AG09319 (cell line): ENCODE measurements at regions not wholly inside any gene's neighbourhood (a gene's known extent, or its start where the extent isn't known, plus 50 kb on each side); places are given as distances from the start of the nearest gene placed in this dataset.

Source experiments
- DNase-seq: peaks from one replicate; pipeline ENCODE4 v3.0.0-alpha.2; 2010; ENCODE audit warnings: low read depth; ENCODE audit errors: extremely low read depth
- TF ChIP-seq, protein P1 (sequence below): IDR thresholded peaks from 2 replicates; pipeline ENCODE4 v1.5.1; 2011; ENCODE audit warnings: low read depth, mild to moderate bottlenecking, inconsistent platforms, low read length, moderate library complexity

DNA sequence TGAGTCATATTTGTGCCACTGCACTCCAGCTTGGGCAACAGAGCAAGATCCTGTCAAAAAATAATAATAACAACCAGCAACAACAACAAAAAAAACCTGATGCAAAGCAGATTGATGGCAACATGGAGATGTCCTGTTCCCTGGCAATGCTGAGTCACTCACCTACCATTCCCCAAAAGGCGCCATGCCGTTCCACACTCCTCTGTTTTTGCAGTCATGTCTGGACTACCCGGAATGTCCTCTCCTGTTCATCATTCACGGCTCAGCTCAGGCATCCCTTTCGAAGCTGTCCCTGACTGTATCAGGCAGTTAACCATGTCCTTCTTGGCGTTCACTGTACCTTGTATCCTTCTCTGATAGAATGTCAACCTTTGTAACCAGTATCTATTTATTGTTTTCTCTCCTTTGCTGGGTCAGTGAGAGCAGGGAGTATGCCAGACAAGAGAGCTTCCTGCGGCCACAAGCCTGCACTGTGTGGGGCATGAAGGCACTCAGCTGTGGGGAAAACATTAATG lies 147.7 kb downstream of the ABCC12 start:
- TF ChIP-seq, protein P1, sequence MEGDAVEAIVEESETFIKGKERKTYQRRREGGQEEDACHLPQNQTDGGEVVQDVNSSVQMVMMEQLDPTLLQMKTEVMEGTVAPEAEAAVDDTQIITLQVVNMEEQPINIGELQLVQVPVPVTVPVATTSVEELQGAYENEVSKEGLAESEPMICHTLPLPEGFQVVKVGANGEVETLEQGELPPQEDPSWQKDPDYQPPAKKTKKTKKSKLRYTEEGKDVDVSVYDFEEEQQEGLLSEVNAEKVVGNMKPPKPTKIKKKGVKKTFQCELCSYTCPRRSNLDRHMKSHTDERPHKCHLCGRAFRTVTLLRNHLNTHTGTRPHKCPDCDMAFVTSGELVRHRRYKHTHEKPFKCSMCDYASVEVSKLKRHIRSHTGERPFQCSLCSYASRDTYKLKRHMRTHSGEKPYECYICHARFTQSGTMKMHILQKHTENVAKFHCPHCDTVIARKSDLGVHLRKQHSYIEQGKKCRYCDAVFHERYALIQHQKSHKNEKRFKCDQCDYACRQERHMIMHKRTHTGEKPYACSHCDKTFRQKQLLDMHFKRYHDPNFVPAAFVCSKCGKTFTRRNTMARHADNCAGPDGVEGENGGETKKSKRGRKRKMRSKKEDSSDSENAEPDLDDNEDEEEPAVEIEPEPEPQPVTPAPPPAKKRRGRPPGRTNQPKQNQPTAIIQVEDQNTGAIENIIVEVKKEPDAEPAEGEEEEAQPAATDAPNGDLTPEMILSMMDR = no peak
- no peak for DNase-seq

DNA sequence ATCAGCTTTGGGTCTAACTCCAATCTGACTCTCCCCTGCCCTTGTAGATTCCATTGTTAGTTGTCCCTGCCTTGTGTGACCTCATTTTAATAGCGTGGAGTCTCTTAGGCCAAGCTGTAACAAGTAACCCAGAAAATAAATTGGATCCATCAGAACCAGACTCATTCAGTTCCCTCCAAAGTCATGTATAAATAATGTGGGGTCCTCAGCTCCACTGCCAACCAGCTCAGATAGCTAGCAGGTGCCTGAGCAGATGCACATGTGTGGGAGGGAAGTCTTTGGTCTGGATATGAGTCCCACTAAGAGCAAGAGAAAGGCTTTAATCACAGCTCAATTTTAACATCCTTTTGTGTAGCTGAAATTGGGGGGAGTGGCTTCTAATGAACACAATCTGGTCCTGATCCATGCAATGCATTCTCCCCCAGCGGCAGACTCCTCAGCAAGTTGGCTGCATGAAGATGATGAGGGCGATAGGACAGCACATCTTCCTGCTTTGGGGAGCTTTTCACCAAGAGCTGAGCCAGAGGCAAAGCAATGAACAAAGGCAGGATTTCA lies 151.6 kb downstream of the ABCC12 start:
- DNase-seq = no peak
- TF ChIP-seq, protein P1 = no peak

DNA sequence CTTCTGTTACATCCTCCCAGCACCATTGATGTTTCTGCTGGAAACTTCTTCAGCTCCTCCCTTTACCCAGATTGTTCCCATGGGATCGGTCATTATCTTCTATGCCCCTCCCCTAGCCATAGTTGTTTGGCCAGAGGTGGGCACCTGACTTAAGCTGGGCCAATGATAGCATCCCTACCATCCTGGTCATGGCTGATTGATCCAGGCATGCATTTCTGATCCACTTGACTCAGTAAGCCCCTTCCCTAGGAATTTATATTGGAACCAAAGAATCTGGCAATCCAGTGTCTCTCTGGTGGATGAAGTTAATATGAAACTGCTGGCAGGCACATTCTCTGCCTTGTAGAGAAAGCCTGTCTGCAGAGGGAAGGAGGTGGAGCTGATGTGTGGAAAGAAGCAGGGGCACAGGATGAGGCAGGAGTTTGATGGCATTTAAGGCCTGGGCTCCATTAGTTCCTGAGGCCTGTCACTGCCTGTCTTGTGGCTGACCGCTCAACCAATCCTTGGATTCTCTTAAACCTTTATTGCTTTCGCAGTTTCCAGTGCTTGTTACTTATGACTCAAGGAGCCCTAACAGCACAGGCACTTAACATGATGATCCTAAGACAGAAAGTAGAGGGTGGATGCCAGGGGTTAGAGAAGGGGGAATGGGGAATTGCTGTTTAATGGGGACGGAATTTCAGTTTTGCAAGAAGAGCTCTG lies 152.4 kb downstream of the ABCC12 start:
- TF ChIP-seq, protein P1 = no peak
- DNase-seq = no peak

DNA sequence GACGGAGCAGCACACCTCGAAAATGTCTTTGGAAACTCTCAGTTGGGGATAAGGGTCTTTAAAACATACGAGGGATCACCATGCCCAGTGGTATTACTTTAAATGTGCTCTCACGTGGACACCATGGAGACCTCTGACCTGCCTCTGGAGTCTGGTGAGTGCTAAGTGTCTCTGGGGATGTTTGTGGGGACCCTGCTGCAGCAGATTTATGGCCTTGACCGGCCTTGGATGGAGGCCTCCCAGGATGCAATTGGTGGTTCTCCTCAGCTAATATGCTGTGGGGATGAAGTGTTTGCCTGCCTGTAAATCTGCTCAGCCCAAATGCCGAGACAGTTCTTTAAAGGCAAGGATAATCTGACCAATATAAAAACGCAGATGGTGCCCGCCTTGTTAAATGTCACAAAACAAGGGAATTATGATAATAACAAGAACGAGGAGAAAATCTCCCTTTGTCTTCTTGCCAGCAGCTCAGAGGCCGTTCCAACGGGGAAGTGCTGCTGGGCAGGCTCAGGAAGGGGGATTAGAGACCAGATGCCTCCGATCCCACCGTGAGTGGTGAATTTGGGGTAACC lies 154.4 kb downstream of the ABCC12 start:
- no peak for DNase-seq
- TF ChIP-seq, protein P1 = no peak

DNA sequence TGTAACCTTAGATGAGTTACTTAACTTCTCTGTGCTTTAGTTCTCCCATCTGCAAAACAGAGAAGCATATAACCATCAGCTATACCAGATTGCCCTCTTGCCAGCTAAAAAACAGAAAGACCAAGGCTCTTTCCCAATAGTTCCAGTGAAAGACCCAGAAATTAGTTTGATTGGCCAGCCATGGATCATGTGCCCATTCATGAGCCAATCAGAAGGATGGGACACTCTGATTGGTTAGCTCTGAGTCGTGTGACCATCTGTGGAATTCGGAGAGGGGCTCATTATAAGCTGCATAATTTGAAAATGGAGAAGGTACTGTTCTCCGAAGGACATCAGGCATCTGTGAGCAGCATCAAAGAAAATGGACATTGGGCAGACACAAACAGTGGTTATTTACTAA lies 155.2 kb downstream of the ABCC12 start:
- DNase-seq = no peak
- TF ChIP-seq, protein P1 = no peak

DNA sequence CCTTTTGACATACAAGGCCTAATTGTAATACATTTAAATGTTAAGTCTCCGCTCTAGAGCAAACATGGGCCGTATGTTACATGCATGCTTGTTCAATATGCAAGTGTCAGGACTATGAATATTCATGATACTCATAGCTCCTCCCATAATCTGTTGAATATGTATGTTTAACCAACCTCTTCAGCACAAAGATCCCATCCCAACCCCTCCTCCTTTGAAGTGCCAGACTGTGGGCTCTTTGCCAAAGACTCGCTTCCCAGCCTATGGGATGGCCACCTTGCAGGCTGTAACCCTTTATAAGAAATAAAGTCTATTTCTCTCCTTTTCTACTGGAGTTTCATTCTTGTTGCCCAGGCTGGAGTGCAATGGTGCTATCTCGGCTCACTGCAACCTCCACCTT lies 156.2 kb downstream of the ABCC12 start:
- TF ChIP-seq, protein P1 = no peak
- no peak for DNase-seq

DNA sequence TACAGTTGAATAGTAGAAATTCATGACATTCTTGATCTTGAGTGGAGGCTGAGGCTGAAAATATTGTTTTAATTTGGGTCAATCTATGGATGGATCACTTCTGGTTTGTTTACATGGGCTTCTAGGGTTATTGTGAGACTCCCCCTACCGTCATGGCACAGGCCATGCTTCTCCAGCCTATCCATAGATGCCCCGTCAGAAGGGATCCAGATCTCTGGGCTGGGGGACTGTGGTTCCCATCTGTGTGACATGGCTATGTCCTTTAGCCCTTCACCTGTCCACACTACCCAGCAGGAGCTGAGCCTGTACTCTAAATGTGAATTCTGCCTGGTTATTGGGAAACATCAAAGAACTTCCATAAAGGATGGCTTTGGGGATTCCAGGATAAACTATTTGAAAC lies 160.4 kb downstream of the ABCC12 start:
- TF ChIP-seq, protein P1 = no peak
- DNase-seq = no peak
